Right lobe of liver (tissue), 4 donors: ENCODE measurements at regions not wholly inside any gene's neighbourhood (a gene's known extent, or its start where the extent isn't known, plus 50 kb on each side); places are given as distances from the start of the nearest gene placed in this dataset.

Experiments
- POLR2A ChIP-seq: fragments of 450-650 bp; IDR thresholded peaks from one replicate; pipeline ENCODE4 v1.6.1; 2017; ENCODE audit warnings: antibody characterized with exemption, mild to moderate bottlenecking
- TF ChIP-seq, protein P1 (sequence below), 4 donors: fragments of 200-600 bp in 3 of 4; fragments of 450-650 bp in 1 of 4; IDR thresholded peaks; one replicate each; pipeline versions ENCODE4 v1.5.1 to v1.8.0; 2016 to 2022; ENCODE audit warnings: antibody characterized with exemption in 4 of 4, mild to moderate bottlenecking in 2 of 4
- donor health status: DM: no; HTN: no; CAD: no.
- donor health status: DM: no; HTN: no; CAD: no.
- donor health status: DM: no; HTN: yes; CAD: no.

GRCh38 chr7:80324032-80324431 lies 187.8 kb downstream of the GNAT3 start:
- TF ChIP-seq POLR2A: no peak
- TF ChIP-seq, protein P1, sequence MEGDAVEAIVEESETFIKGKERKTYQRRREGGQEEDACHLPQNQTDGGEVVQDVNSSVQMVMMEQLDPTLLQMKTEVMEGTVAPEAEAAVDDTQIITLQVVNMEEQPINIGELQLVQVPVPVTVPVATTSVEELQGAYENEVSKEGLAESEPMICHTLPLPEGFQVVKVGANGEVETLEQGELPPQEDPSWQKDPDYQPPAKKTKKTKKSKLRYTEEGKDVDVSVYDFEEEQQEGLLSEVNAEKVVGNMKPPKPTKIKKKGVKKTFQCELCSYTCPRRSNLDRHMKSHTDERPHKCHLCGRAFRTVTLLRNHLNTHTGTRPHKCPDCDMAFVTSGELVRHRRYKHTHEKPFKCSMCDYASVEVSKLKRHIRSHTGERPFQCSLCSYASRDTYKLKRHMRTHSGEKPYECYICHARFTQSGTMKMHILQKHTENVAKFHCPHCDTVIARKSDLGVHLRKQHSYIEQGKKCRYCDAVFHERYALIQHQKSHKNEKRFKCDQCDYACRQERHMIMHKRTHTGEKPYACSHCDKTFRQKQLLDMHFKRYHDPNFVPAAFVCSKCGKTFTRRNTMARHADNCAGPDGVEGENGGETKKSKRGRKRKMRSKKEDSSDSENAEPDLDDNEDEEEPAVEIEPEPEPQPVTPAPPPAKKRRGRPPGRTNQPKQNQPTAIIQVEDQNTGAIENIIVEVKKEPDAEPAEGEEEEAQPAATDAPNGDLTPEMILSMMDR (IDR thresholded peaks at IDR 0.05): no peak
